DMS53 treated with DMSO at 0.1 percent for 48 hours (cell line): ENCODE measurements at regions not wholly inside any gene's neighbourhood (a gene's known extent, or its start where the extent isn't known, plus 50 kb on each side); places are given as distances from the start of the nearest gene placed in this dataset.

Source experiments
- DNase-seq: peaks from one replicate; lab custom pipeline; 2025; ENCODE audit not compliant: unreplicated experiment; lab: John Stamatoyannopoulos, UW

DNA sequence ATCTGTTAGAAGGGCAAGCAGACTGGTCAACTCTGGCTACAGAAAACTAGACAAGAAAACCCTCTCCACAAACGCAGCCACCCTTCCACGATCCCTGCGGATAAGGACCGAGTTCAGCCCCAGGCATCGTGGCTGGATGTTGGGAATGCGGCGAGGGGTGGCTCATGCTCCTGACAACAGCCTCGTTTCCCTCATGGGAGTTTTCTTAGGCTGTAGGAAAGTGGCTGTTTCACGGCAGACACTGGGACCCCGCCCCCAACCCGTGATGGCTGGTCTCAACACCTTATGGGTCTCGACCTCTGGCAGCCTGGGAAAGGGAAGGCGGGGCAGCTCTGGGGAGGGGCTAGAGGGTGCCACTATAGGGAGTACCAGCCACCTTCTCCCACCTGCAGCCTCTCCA lies 123.3 kb downstream of the RFLNA start:
- DNase-seq = no peak

GRCh38 chr12:124416516-124417395 lies 121.9 kb downstream of the RFLNA start:
- no peak for DNase-seq

DNA sequence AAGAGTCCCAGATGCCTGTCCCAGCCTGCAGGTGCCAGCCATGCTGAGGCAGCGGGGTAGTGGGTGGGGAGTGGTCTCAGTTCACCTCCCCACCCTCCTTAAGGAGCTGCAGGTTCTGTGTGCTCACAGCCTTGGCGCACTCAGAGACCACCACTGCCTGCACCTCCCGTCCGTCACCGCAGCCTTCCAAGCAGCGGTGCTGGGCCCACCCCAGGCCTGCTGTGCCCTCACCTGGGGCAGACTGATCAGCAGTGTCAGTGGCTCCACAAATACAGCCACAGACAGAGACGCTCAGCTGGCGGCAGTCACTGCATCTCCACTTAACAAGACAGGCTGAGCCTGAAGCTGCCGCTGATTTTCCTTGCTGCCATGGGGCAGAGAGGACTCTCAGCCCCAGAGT lies 120.2 kb downstream of the RFLNA start:
- DNase-seq = no peak

GRCh38 chr12:124413915-124414314 lies 119.0 kb downstream of the RFLNA start:
- DNase-seq = no peak

DNA sequence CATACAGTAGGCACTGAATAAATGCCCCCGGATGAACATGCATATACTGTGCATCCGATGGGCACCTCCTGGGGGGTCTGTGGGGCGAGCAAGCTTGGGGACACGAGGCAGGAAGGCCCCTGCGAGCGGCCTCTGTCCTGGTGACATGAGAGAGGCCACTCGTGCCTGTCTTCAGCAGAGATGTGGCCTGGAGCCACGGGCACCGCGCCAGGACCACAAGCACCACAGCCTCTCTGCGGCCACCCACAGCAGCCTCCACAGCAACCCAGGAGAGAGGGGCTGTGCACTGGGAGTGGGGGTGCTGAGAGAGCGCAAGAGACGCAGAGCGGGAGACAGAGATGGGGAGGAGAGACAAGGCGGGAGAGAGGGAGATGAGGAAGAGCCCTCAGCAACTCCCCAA lies 118.5 kb downstream of the RFLNA start:
- DNase-seq = no peak

DNA sequence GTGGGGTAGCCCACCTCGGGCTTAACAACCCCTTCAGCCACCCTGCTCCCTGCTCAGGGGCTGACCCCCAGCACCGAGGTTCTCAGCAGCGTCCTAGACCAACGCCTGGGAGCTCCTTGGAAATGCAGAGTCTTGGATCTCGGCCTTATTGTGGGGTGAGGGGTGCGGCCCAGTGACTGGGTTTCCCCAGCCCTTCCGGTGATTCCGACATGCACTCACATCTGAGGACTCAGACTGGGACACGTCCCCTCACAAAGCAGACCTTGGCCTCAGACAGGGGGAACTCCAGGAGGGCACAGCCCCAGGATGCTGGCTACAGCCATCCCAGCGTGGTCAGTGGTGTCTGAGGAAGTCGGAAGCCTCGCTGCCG lies 117.7 kb downstream of the RFLNA start:
- DNase-seq = no peak

- no peak for DNase-seq
These were observed 117.2 kb downstream of the RFLNA start for GRCh38 chr12:124411953-124412645.

DNA sequence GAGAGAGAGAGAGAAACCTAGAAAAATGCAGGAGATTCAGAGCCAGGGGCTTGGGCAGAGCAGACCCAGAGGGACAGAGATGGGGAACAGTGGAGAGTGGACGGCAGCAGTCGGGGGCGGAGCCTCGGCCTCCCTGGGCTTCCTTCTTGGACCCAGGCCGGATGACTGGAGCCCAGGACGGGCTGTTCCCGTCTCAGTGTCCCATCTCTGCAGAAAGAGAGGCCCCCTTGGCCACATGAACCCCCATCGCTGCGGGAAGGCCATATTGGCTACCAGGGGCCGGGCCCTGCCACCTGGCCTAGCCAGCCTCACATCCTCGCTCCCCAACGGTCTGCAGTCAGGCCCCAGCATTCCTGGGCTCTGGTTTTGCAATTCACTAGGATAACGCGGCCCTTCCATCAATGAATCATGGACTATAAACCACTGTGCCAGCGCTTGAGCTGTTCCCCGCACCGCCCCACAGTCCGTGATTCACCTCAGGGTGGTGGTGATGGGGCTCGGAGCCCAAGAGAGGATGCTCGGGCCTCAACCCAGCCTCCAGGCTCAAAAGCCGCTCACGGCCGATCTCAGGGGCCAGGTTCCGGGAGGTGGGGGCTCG lies 116.5 kb downstream of the RFLNA start:
- DNase-seq = no peak

GRCh38 chr12:124410354-124411175 lies 115.7 kb downstream of the RFLNA start:
- no peak for DNase-seq

- DNase-seq = peak; percentile 95
These were observed 114.1 kb downstream of the RFLNA start for GRCh38 chr12:124408822-124409517.

DNA sequence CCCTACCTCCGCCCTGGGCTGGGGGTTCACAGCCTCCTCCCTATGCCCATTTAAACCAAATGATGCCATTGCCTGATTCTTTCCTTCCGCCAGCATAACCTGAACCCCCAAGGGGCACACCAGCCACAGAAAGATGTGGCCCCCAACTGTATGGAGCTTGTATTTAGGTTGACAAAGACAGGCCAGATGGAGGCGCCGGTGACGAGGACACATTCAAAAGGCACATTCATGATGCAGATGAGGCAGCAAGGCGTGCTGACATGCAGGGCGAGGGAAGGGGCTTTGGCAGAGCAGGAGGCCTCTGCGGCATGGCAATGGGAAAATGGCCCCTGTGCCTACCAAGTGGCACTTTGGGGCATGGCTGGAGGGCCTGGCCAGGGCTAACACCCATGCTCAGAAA lies 112.2 kb downstream of the RFLNA start:
- DNase-seq = no peak

GRCh38 chr12:124406043-124406442 lies 111.2 kb downstream of the RFLNA start:
- DNase-seq = no peak

DNA sequence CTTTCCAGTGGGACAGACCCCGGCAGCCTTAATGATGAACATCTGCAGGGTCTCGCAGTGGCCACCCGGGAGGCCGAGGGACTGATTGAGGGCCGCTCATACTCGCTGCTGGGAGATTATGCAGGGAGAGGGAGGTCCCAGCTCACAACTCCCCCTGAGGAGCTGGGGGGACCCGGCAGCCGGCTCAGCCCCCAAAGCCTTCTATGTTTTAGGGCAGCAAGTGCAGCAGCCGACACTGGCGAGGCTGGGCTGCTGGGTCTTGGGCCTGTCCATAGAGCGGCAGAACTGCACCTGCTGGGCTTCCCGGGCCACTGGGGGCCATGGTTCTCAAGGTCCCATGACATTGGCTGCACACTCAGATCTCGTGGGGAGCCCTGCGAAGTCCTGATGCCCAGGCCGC lies 110.7 kb downstream of the RFLNA start:
- DNase-seq = no peak

- DNase-seq = no peak
These were observed 110.3 kb downstream of the RFLNA start for GRCh38 chr12:124405151-124405550.

- no peak for DNase-seq
These were observed 109.4 kb downstream of the RFLNA start for GRCh38 chr12:124404162-124404784.

DNA sequence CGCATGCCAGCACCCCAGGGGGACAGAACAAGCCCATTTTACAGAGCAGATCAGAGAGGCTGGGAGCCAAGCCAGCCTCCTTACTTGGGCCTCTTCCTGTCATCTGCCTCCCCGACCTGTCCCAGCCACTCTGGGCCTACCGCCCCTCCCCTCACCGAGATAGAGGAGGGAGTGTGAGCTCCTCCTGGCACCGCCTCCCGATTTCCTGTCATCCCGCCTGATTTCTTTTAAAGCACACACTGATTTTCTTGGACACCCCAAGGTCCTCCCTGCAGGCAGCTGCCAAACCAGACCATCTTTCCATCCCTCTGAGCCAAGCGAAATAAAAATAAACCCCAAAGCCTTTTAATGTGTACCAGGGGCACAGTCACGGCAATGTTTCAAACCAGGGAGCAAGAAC lies 108.4 kb downstream of the RFLNA start:
- DNase-seq = no peak

DNA sequence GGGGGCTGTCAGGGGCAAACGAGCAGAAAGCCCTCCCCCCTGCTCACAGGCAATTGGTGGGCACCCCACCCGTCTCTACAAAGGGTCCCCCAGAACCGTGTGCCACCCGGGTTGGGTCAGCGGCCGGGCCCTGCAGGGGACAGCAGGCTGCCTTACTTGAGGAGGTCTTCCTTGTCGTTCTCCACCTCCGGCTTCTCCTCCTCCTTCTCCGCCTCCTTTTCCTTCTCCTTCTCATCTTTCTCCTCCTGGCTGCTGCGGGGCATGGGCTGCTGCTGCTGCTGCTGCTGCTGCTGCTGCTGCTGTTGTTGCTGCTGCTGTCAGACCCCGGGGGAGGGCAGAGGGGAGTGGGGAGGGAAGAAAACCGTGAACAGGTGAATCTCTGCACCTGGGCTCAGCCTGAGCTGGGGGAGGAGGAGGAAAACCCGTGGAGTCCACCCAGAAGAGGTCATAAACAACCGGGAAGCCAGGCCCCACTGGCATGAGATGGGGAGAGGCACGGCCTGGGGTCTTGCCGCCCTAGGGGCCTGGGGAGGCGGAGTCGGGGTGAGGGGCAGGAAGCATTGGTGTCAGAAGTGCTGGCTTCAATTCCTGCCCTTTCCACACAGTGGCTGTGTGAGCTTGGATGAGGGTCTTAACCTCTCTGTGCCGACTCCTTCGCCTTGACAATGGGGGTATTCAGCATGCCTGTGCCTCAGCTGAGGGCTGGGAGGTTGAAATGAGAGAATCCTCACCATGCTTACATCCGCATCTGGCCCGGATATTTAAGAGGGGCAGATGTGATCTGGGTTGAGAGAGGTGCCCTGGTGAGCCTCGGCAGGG lies 107.6 kb downstream of the RFLNA start:
- DNase-seq = no peak

DNA sequence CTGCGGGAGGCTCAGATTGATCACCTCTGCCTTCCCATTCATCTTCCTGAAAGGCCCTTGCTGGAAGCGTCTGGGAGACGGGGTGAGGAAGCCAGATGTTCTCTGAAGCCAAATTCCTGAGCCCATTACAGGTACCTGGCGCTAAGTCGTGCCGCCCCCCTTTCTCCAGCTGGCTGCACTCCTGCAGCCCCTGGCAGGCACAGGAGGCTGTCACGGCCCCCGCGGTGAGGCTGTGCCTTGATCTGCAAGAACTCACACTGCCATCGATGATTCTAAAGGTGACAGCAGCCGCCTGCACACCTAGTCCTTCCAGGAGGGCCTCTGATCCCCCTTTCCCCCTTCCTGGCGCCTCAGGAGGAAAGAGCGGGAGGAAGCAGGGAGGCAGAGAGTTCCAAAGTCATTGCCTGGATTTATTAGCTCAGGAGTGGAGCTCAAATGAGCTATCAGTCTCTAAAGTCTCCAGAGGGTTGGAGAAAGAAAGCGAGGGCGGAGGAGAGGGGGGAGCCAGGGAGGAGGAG lies 106.9 kb downstream of the RFLNA start:
- DNase-seq = no peak

GRCh38 chr12:124400124-124400523 lies 105.2 kb downstream of the RFLNA start:
- DNase-seq = no peak
